ENCODE measurements at regions not wholly inside any gene's neighbourhood (a gene's known extent, or its start where the extent isn't known, plus 50 kb on each side); places are given as distances from the start of the nearest gene placed in this dataset.

GRCh38 chr13:53341144-53341510, 312.5 kb downstream of the OLFM4 start:
- TF ChIP-seq CTCF (conservative IDR thresholded peaks at IDR 0.05 in 1 of 2, IDR thresholded peaks at IDR 0.05 in 1 of 2; ENCODE audit: extremely low read depth in 1 of 2, insufficient read depth in 1 of 2, low read depth in 1 of 2, low read length in 2 of 2): no peak
- TF ChIP-seq EZH2 (IDR thresholded peaks at IDR 0.05; ENCODE audit: borderline replicate concordance, low read length): no peak
